BJ (cell line): ENCODE measurements at regions not wholly inside any gene's neighbourhood (a gene's known extent, or its start where the extent isn't known, plus 50 kb on each side); places are given as distances from the start of the nearest gene placed in this dataset.

ENCODE experiments used
- CTCF ChIA-PET: fragments of 350-600 bp; formaldehyde crosslinking; extraction: SDS; loops from one replicate; lab custom pipeline; 2021; ENCODE audit warnings: antibody characterized with exemption, inconsistent platforms; lab: Yijun Ruan, JAX
- POLR2A ChIA-PET: fragments of 300-600 bp; sonication (Branson Sonifier 250); formaldehyde crosslinking; extraction: SDS; loops from one replicate; lab custom pipeline; 2021; ENCODE audit warnings: antibody characterized with exemption; lab: Charles Lee
- DNase-seq: peaks from one replicate; pipeline ENCODE4 v3.0.0-alpha.2; 2011; ENCODE audit warnings: low read depth
- H3K27me3 ChIP-seq: 2 replicates; pipeline ENCODE4 v1.6.0; 2011; ENCODE audit warnings: low read length; ENCODE audit not compliant: control insufficient read depth, insufficient read depth
- H3K36me3 ChIP-seq: 2 replicates; pipeline ENCODE4 v1.5.1; 2011; ENCODE audit warnings: low read length; ENCODE audit not compliant: control insufficient read depth, insufficient read depth
- H3K4me3 ChIP-seq: 2 replicates; pipeline ENCODE4 v1.5.1; 2011; ENCODE audit warnings: low read depth, mild to moderate bottlenecking, control low read depth, low read length
- CTCF ChIP-seq: IDR thresholded peaks from 2 replicates; pipeline ENCODE4 v1.5.1; 2011; ENCODE audit warnings: low read depth, mild to moderate bottlenecking, control low read depth, inconsistent platforms, low read length, moderate library complexity; ENCODE audit not compliant: insufficient read depth

- CTCF ChIA-PET, result interaction anchor here (1.5 kb wide), 1 partner anchor 21 kb away, joined by 5 read pairs; no protein-coding TSS in a partner anchor
- Histone ChIP-seq H3K27me3 (no peaks in the 10 kb centered on the region), H3K36me3 (no peaks in the 10 kb centered on the region), H3K4me3 (no peak overlapping the region)
- DNase-seq, result no peak
- no peak for TF ChIP-seq CTCF
- POLR2A ChIA-PET, result no interaction called here
Observed at GRCh38 chr5:125205601-125206225, 459.3 kb upstream of the ZNF608 start.

- no peak for DNase-seq
- POLR2A ChIA-PET, result no interaction called here
- Histone ChIP-seq H3K4me3 (no peak overlapping the region), H3K36me3 (no peaks in the 10 kb centered on the region), H3K27me3 (no peaks in the 10 kb centered on the region)
- TF ChIP-seq CTCF, result no peak
- CTCF ChIA-PET, result no interaction called here
Observed at GRCh38 chr5:125207856-125208255, 461.4 kb upstream of the ZNF608 start.

- ChIA-PET POLR2A (no interaction called here), CTCF (interaction anchor here (0.6 to 1.3 kb wide), 2 partner anchors 11 to 16 kb away, joined by 3 to 4 read pairs; no protein-coding TSS in a partner anchor)
- no peak for TF ChIP-seq CTCF
- Histone ChIP-seq H3K4me3 (no peak overlapping the region), H3K36me3 (no peaks in the 10 kb centered on the region), H3K27me3 (no peaks in the 10 kb centered on the region)
- DNase-seq, result no peak
Observed at GRCh38 chr5:125209650-125210049, 463.2 kb upstream of the ZNF608 start.

- no peak for DNase-seq
- Histone ChIP-seq H3K27me3 (no peaks in the 10 kb centered on the region), H3K4me3 (no peak overlapping the region), H3K36me3 (no peaks in the 10 kb centered on the region)
- ChIA-PET POLR2A (no interaction called here), CTCF (interaction anchor here (0.6 to 1.3 kb wide), 2 partner anchors 12 to 16 kb away, joined by 3 to 4 read pairs; no protein-coding TSS in a partner anchor)
- no peak for TF ChIP-seq CTCF
Observed at GRCh38 chr5:125210242-125210947, 464.0 kb upstream of the ZNF608 start.

- TF ChIP-seq CTCF, result no peak
- Histone ChIP-seq H3K27me3 (no peaks in the 10 kb centered on the region), H3K4me3 (no peak overlapping the region), H3K36me3 (no peaks in the 10 kb centered on the region)
- ChIA-PET CTCF (no interaction called here), POLR2A (no interaction called here)
- DNase-seq, result no peak
Observed at GRCh38 chr5:125214080-125214479, 467.6 kb upstream of the ZNF608 start.
